ENCODE measurements at regions not wholly inside any gene's neighbourhood (a gene's known extent, or its start where the extent isn't known, plus 50 kb on each side); places are given as distances from the start of the nearest gene placed in this dataset.
"Not testable (repeated sequence)": the region's sequence is repeated elsewhere in the genome, so short reads cannot be mapped to it uniquely, and the experiment has no call there.

DNA sequence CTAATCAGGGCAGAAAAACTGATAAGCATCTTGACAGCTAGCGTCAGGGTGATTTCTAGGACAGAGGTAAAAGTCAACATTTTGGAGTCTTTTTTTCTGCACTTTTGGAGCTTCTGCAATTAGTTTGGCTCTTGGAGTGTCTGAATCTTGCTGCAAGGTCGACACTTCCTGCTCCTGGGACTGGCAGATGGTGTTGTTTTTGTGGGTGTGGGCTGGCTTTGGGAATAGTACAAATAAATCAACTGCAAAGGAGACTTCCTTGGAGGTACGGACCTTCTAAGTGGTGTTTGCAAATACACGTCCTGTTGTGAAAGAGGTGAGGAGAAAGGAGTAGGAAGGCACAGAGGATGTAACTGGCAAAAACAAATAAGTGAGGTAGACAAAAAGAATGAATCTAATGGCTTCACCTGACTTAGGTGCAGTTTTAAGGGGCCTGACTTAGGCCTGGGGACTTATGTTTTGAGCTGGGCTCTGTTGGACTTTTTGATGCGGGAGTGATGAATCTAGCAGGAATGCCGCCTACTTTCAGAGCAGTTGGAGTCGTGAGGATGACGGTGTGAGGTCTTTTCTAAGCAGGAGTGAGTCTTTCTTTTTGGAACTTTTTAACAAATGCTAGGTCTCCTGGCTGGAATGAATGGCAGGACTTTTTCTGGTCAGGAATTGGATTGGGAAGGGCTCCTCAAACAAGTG lies 195.1 kb downstream of the OTOP1 start:
- not testable (repeated sequence) for H3K27ac ChIP-seq (ENCODE audit: low read depth, low read length, severe bottlenecking); H3K9me3 ChIP-seq (ENCODE audit: control insufficient read depth, low read length); H3K4me1 ChIP-seq (ENCODE audit: control insufficient read depth, insufficient read depth, low read length, poor library complexity, severe bottlenecking); H3K4me3 ChIP-seq (ENCODE audit: extremely low read depth, insufficient read depth, low read length, poor library complexity, severe bottlenecking); H3K36me3 ChIP-seq (ENCODE audit: control insufficient read depth, insufficient read depth, low read length)
- 71 to 74% methylated on average over 3 to 6 of the region's 8 CpGs for WGBS, 2 experiments (ENCODE audit: insufficient coverage in 2 of 2)

DNA sequence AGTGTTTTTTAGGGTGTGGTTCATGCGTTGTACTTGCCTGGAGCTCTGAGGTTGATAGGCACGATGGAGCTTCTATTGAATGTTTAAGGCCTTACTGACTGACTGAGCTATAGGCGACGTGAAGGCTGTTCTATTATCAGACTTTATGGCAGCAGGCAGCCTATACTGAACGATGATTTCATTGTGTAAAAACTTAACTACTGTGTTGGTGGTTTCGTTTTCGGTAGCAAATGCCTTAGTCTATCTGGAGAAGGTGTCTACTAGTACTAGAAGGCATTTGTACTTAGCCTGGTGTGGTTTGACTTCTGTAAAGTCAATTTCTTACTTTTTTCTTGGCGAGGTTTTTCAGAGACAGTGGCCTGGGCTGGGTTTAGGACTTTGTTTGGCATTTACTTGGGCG lies 194.4 kb downstream of the OTOP1 start:
- not testable (repeated sequence) for H3K36me3 ChIP-seq (ENCODE audit: control insufficient read depth, insufficient read depth, low read length); H3K9me3 ChIP-seq (ENCODE audit: control insufficient read depth, low read length); H3K4me1 ChIP-seq (ENCODE audit: control insufficient read depth, insufficient read depth, low read length, poor library complexity, severe bottlenecking); H3K27ac ChIP-seq (ENCODE audit: low read depth, low read length, severe bottlenecking); H3K4me3 ChIP-seq (ENCODE audit: extremely low read depth, insufficient read depth, low read length, poor library complexity, severe bottlenecking)
- WGBS, 2 experiments (ENCODE audit: insufficient coverage in 2 of 2), result 89 to 93% methylated on average over 6 to 9 of the region's 9 CpGs

DNA sequence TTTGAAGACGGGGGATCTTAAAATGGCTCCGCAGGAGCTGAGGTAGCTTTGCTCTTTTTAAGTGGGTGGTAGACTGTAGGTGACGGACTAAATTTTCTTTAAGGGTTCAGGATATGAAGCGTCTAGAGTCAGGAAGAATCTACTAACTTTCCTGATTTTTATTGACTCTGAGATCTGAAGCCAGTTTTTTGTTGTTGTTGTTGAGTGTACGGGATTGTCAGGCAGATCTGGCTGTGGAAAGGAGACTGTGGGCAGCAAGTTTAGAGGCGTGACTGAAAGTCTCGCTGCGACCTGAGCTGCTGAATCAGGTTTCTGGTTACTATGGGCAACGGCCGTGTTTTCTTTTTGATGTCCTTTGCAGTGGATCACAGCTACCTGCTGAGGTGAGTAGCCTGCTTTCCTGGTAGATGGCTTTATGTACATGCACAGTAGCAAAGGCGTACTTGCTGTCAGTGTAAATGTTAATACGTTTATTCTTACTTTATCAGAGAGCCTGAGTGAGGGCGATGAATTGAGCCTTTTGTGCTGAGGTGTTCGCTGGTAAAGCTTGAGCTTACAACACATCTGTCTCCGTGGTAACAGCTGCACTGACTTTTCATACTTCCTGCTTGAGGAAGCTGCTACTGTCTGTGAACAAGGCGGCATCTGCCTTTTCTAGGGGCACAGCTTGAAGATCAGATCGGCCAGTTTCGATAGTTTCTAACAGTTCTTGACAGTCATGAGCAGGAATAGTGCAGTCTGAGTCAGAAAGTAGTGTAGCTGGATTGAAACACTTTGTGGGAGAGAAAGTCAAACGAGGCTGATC lies 193.7 kb downstream of the OTOP1 start:
- H3K27ac ChIP-seq (ENCODE audit: low read depth, low read length, severe bottlenecking), result peak overlapping the region; percentile 53
- H3K4me1 ChIP-seq (ENCODE audit: control insufficient read depth, insufficient read depth, low read length, poor library complexity, severe bottlenecking); H3K9me3 ChIP-seq (ENCODE audit: control insufficient read depth, low read length); H3K36me3 ChIP-seq (ENCODE audit: control insufficient read depth, insufficient read depth, low read length); H3K4me3 ChIP-seq (ENCODE audit: extremely low read depth, insufficient read depth, low read length, poor library complexity, severe bottlenecking): not testable (repeated sequence)
- WGBS, 2 experiments (ENCODE audit: insufficient coverage in 2 of 2), result 85 to 87% methylated on average over 10 to 13 of the region's 19 CpGs

DNA sequence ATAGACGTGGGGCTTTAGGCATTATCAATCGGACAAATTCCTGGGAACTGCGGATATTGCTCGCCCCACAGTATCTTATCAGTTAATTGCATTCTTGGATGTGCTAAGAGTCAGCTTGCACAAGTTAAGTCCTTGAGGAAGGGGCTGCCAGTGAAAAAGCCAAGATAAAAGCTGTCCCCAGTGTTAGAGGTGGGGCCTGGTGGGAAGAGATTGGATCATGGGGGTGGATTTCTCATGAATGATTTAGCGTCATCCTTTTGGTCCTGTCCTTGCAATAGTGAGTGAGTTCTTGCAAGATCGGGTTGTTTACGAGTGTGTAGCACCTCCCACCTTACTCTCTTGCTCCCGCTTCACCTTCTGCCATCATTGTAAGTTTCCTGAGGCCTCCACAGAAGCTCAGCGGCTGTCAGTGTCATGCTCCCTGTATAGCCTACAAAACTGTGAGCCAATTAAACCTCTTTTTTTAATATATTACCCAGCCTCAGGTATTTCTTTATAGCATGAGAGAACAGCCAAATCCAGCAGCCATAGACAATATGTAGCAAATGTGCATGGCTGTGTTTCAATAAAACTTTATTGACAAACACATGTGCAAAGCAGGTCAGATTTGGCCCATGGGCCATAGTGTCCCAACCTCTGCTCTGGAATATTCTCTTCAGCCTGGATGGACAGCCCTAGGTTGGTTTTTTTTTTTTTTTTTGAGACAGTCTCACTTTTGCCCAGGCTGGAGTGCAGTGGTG lies 189.2 kb downstream of the OTOP1 start:
- H3K4me1 ChIP-seq (ENCODE audit: control insufficient read depth, insufficient read depth, low read length, poor library complexity, severe bottlenecking); H3K9me3 ChIP-seq (ENCODE audit: control insufficient read depth, low read length); H3K4me3 ChIP-seq (ENCODE audit: extremely low read depth, insufficient read depth, low read length, poor library complexity, severe bottlenecking); H3K36me3 ChIP-seq (ENCODE audit: control insufficient read depth, insufficient read depth, low read length): not testable (repeated sequence)
- WGBS, 2 experiments (ENCODE audit: insufficient coverage in 2 of 2), result 87 to 92% methylated on average over 2 to 3 of the region's 9 CpGs
- H3K27ac ChIP-seq (ENCODE audit: low read depth, low read length, severe bottlenecking), result peak overlapping the region; percentile 59

DNA sequence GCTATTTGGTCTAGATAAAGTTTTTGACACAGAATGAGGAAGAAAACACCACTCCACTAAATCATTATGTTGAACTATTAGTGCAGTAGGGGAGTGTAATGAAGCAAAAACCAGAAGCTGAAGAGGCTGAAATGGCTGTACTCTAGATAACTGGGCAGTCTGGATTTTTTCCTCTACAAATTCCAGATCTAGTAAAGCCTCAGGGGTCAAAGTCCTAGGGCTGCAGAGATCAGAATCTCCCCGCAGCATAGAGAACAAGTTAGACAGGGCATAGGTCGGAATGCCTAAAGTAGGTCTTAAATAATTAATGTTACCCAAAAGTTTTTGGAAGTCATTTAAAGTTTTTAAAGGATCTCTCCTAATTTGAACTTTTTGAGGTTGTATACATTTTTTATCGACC lies 180.9 kb downstream of the OTOP1 start:
- H3K27ac ChIP-seq (ENCODE audit: low read depth, low read length, severe bottlenecking); H3K9me3 ChIP-seq (ENCODE audit: control insufficient read depth, low read length); H3K4me1 ChIP-seq (ENCODE audit: control insufficient read depth, insufficient read depth, low read length, poor library complexity, severe bottlenecking); H3K36me3 ChIP-seq (ENCODE audit: control insufficient read depth, insufficient read depth, low read length); H3K4me3 ChIP-seq (ENCODE audit: extremely low read depth, insufficient read depth, low read length, poor library complexity, severe bottlenecking): not testable (repeated sequence)
- no CpG with 5 or more reads among the region's 3 CpGs for WGBS, 2 experiments (ENCODE audit: insufficient coverage in 2 of 2)

GRCh38 chr4:4046686-4047085 lies 180.0 kb downstream of the OTOP1 start:
- not testable (repeated sequence) for H3K4me3 ChIP-seq (ENCODE audit: extremely low read depth, insufficient read depth, low read length, poor library complexity, severe bottlenecking); H3K9me3 ChIP-seq (ENCODE audit: control insufficient read depth, low read length); H3K4me1 ChIP-seq (ENCODE audit: control insufficient read depth, insufficient read depth, low read length, poor library complexity, severe bottlenecking); H3K36me3 ChIP-seq (ENCODE audit: control insufficient read depth, insufficient read depth, low read length)
- WGBS, 2 experiments (ENCODE audit: insufficient coverage in 2 of 2), result 0% methylated on average over 1 of the region's 5 CpGs; no CpG with 5 or more reads in 1 of the 2 experiments
- peak overlapping the region; percentile 37 for H3K27ac ChIP-seq (ENCODE audit: low read depth, low read length, severe bottlenecking)

GRCh38 chr4:4047202-4047601 lies 179.5 kb downstream of the OTOP1 start:
- H3K4me3 ChIP-seq (ENCODE audit: extremely low read depth, insufficient read depth, low read length, poor library complexity, severe bottlenecking), result peak overlapping the region; percentile 31
- 2% methylated on average over 5 of the region's 12 CpGs for WGBS, 2 experiments (ENCODE audit: insufficient coverage in 2 of 2)
- peak overlapping the region; percentile 49 for H3K27ac ChIP-seq (ENCODE audit: low read depth, low read length, severe bottlenecking)
- not testable (repeated sequence) for H3K9me3 ChIP-seq (ENCODE audit: control insufficient read depth, low read length); H3K4me1 ChIP-seq (ENCODE audit: control insufficient read depth, insufficient read depth, low read length, poor library complexity, severe bottlenecking); H3K36me3 ChIP-seq (ENCODE audit: control insufficient read depth, insufficient read depth, low read length)

GRCh38 chr4:4048227-4048626 lies 178.5 kb downstream of the OTOP1 start:
- H3K36me3 ChIP-seq (ENCODE audit: control insufficient read depth, insufficient read depth, low read length); H3K4me3 ChIP-seq (ENCODE audit: extremely low read depth, insufficient read depth, low read length, poor library complexity, severe bottlenecking); H3K9me3 ChIP-seq (ENCODE audit: control insufficient read depth, low read length); H3K27ac ChIP-seq (ENCODE audit: low read depth, low read length, severe bottlenecking); H3K4me1 ChIP-seq (ENCODE audit: control insufficient read depth, insufficient read depth, low read length, poor library complexity, severe bottlenecking): not testable (repeated sequence)
- 20% methylated on average over 3 of the region's 8 CpGs; no CpG with 5 or more reads in 1 of the 2 experiments for WGBS, 2 experiments (ENCODE audit: insufficient coverage in 2 of 2)

GRCh38 chr4:4050781-4051180 lies 175.9 kb downstream of the OTOP1 start:
- H3K4me1 ChIP-seq (ENCODE audit: control insufficient read depth, insufficient read depth, low read length, poor library complexity, severe bottlenecking); H3K4me3 ChIP-seq (ENCODE audit: extremely low read depth, insufficient read depth, low read length, poor library complexity, severe bottlenecking); H3K36me3 ChIP-seq (ENCODE audit: control insufficient read depth, insufficient read depth, low read length); H3K9me3 ChIP-seq (ENCODE audit: control insufficient read depth, low read length); H3K27ac ChIP-seq (ENCODE audit: low read depth, low read length, severe bottlenecking): not testable (repeated sequence)
- 70 to 92% methylated on average over 2 to 3 of the region's 3 CpGs for WGBS, 2 experiments (ENCODE audit: insufficient coverage in 2 of 2)

GRCh38 chr4:4052933-4053332 lies 173.8 kb downstream of the OTOP1 start:
- not testable (repeated sequence) for H3K9me3 ChIP-seq (ENCODE audit: control insufficient read depth, low read length); H3K36me3 ChIP-seq (ENCODE audit: control insufficient read depth, insufficient read depth, low read length); H3K27ac ChIP-seq (ENCODE audit: low read depth, low read length, severe bottlenecking); H3K4me1 ChIP-seq (ENCODE audit: control insufficient read depth, insufficient read depth, low read length, poor library complexity, severe bottlenecking); H3K4me3 ChIP-seq (ENCODE audit: extremely low read depth, insufficient read depth, low read length, poor library complexity, severe bottlenecking)
- 67 to 100% methylated on average over 1 of the region's 2 CpGs for WGBS, 2 experiments (ENCODE audit: insufficient coverage in 2 of 2)

GRCh38 chr4:4057226-4057625 lies 169.5 kb downstream of the OTOP1 start:
- H3K4me3 ChIP-seq (ENCODE audit: extremely low read depth, insufficient read depth, low read length, poor library complexity, severe bottlenecking); H3K9me3 ChIP-seq (ENCODE audit: control insufficient read depth, low read length); H3K36me3 ChIP-seq (ENCODE audit: control insufficient read depth, insufficient read depth, low read length); H3K27ac ChIP-seq (ENCODE audit: low read depth, low read length, severe bottlenecking); H3K4me1 ChIP-seq (ENCODE audit: control insufficient read depth, insufficient read depth, low read length, poor library complexity, severe bottlenecking): not testable (repeated sequence)
- WGBS, 2 experiments (ENCODE audit: insufficient coverage in 2 of 2), result no CpG with 5 or more reads among the region's 3 CpGs
